Head of caudate nucleus (tissue), 42 donors: ENCODE measurements at regions not wholly inside any gene's neighbourhood (a gene's known extent, or its start where the extent isn't known, plus 50 kb on each side); places are given as distances from the start of the nearest gene placed in this dataset.

ENCODE experiments used
- DNase-seq, 42 donors: peaks; one replicate each; pipeline versions ENCODE4 v3.0.0 to v3.0.0-alpha.2; 2020 to 2021; ENCODE audit warnings: mixed read lengths in 7 of 42
- intact Hi-C: fragments of 100-400 bp; cut with DNase I; formaldehyde crosslinking; loops from one replicate; pipeline ENCODE4 v1.15.0; 2022

DNA sequence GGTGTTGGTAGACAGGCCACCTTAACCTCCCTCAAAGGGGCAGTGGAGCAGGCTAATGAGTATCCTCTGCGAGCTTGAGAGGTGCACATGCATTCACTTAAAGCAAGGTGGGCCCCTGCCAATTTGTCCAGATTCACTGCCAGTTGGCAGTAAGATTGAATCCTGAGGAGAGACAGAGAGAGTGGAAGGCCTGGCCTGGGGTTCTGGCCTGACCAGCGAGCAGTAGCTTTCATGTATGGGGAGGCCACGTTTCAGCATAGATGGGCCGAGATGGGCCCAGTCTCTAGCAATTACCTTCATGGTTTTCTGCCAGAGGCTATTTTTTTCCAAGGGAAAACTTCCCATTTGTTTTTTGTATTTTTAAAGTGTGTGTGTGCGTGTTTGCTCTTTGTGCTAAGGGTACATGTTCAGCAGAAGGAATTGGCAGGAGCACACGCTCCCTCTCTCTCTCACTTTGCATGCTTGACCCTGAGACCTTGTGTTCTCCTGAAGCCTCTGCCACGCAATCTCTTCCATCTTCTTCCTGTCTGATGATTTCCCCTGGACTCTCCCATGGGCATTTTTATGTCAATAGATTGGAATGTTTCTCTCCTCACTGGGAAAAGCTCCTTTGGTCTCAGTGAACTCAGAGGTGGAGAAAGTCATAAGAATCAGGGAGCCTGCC, 215.8 kb upstream of the SFRP2 start:
- intact Hi-C loops = no loop called here
- DNase-seq = no peak

- intact Hi-C loops = no loop called here
- DNase-seq = no peak
Measured at GRCh38 chr4:154004016-154004415, 215.1 kb upstream of the SFRP2 start.

DNA sequence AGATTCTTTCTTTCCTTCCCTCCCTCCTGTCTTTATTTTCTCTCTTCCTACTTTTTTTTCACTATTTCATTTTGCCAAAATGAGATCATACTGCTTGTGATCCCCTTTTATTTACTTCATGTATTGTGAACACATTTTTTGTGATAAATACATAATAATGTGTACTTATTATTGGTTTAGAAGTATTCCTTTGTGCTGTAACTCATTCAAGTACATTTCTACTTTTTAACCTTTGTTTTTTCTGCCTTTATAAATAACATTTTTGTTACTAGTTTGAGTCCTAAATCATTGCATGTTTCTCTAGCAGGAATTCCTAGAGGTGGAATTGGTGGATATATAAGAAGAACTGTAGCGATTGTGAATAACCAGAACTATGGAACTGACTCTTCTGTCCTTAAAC, 214.5 kb upstream of the SFRP2 start:
- intact Hi-C loops = no loop called here
- DNase-seq = no peak

DNA sequence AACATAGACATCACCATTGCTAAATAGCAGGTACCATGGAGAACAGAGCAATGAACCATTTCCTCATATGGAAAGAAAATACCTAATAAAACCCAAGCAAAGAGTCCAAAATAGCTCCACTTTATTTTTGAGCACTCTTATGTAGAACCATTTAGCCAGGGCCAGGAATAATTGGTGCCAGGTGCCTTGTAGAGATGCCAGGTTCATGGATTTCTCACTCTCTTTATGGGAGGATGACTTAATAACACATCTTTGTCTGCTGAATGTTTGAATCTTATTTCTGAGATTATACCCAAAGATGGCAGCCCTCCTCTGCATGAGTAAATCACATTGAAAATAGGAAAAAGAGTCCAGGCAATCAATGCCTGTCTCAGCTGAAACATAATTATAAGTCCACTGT, 212.3 kb upstream of the SFRP2 start:
- no peak for DNase-seq
- intact Hi-C loops = no loop called here

GRCh38 chr4:153997516-153997915, 208.6 kb upstream of the SFRP2 start:
- intact Hi-C loops = no loop called here
- DNase-seq = no peak

GRCh38 chr4:153989505-153989904, 200.6 kb upstream of the SFRP2 start:
- intact Hi-C loops = no loop called here
- no peak for DNase-seq

DNA sequence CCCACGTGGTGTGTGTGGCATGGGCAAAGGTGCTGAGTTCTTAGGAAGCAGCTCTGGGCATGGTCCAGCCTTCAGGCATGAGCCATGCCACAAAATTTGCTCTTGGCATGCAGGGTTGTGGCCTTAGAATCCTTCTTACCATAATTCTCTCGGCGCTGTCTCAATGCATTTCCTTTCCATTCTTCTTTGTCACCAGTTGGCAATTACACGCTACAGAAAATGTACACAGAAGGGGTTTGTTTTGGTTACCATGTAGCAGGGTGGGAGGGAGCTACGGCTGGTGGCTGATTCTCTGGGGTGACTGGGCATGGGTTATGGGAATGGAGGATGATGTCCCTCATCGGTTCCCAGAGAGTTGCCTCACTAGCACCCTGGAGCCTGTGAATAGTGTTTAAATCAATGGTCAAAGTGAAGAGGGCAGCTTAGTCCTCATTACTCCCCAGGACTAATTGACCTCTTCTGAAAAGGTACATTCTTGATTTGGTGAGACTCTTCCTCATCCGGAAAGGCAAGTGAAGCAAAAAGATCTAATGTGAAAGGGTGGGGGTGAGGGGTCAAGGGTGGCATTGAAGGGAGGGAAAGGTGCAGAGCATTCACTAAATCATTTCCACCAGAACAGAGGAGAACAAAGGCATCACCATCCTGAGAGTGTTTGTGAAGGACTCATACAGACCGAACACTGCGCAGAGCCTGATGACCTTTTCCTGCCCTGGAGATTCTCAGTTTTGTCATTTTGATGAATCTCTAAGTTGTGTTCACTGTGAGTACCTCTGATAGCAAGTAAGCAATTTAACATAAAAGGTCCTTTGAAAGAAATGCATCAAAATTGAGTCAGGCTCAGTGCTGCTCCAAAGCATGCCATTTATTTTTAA, 199.8 kb upstream of the SFRP2 start:
- DNase-seq = no peak
- intact Hi-C loops = no loop called here

- intact Hi-C loops = no loop called here
- DNase-seq = no peak
Measured at GRCh38 chr4:153987291-153987690, 198.4 kb upstream of the SFRP2 start.

DNA sequence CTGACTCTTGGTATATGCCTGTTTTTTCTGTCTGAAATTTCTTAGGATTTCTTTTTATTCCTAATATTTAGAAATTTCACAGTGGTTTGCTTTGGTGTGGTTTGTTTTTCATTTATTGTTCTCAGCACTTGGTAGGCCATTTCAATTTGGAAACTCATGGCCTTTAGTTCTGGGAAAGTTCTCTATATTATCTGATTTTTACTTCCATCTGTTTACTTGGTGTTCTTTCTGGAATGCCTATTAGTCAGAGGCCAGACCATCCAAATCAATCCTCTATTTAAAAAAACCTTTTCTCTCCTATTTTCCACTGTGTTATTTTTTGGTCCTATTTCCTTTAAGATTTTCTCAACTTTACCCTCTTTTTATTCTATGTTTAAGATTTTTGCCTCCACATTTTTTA, 188.1 kb upstream of the SFRP2 start:
- no peak for DNase-seq
- intact Hi-C loops = no loop called here

DNA sequence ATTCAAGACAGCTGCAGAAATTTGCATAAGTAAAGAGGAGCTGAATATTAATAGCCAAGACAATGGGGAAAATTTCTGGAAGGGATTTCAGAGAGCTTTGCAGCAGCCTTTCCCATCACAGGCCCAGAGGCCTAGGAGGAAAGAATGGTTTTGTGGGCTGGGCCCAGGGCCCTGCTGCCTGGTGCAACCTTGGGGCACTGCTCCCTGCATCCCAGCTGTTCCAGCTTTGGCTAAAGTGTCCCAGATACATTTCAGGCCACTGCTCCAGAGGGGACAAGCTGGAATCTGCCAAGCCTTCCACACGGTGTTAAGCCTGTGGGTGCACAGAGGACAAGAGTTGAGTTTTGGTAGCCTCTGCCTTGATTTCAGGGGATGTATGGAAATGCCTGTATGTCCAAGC, 185.6 kb upstream of the SFRP2 start:
- no peak for DNase-seq
- intact Hi-C loops = no loop called here

GRCh38 chr4:153973942-153974341, 185.1 kb upstream of the SFRP2 start:
- no peak for DNase-seq
- intact Hi-C loops = no loop called here

- DNase-seq = no peak
- intact Hi-C loops = no loop called here
Measured at GRCh38 chr4:153971899-153972298, 183.0 kb upstream of the SFRP2 start.

- intact Hi-C loops = no loop called here
- DNase-seq = no peak
Measured at GRCh38 chr4:153970169-153970568, 181.3 kb upstream of the SFRP2 start.

GRCh38 chr4:153969542-153969941, 180.7 kb upstream of the SFRP2 start:
- intact Hi-C loops = no loop called here
- DNase-seq = no peak

DNA sequence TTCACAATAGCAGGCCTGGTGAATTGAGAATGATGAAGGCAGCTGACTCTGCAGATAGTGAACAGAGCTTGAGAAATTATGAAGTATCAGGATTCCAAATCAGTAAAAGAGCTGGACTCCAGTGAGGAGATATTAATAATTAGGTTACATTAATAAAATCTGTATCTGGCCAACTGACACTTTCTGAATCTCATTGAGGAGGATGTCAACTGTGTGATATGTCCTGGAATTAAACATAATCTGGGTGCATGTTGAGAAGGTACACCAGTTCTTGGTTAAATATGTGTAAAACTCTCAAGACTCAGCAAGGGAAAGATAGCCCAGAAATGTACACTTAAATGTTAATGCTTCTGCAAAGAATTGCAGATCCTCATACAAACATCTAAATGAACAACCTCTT, 177.8 kb upstream of the SFRP2 start:
- intact Hi-C loops = no loop called here
- no peak for DNase-seq

GRCh38 chr4:153963216-153963615, 174.3 kb upstream of the SFRP2 start:
- DNase-seq = no peak
- intact Hi-C loops = no loop called here

GRCh38 chr4:153962311-153963039, 173.6 kb upstream of the SFRP2 start:
- no peak for DNase-seq
- intact Hi-C loops = no loop called here

DNA sequence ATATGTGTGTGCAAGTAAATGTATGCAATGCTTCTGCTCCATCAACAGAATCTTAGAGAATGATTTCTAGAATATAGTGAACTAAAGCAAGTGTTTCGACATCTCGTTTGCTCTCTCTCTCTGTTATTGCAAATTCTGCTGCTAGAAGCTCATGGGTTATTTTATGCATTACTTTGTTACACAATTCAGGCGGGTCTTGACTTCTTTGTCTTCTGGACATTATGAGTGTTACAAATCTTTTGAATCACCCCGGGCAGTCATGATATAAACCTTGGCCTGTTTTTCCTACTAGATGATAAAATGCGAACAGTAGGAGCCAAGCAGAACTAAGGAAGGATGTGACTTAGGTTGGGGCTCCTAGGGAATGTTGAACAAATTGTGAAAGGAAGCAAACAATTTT, 166.4 kb upstream of the SFRP2 start:
- no peak for DNase-seq
- intact Hi-C loops = no loop called here

- intact Hi-C loops = no loop called here
- no peak for DNase-seq
Measured at GRCh38 chr4:153954654-153955053, 165.8 kb upstream of the SFRP2 start.
